GM19463 (cell line): ENCODE measurements at regions not wholly inside any gene's neighbourhood (a gene's known extent, or its start where the extent isn't known, plus 50 kb on each side); places are given as distances from the start of the nearest gene placed in this dataset.
"Not testable (repeated sequence)": the region's sequence is repeated elsewhere in the genome, so short reads cannot be mapped to it uniquely, and the experiment has no call there.

Experiments used
- ATAC-seq: cut with Tn5 transposase; IDR thresholded peaks from one replicate; pipeline ENCODE4 v1.9.1; 2021; ENCODE audit warnings: mild to moderate bottlenecking, moderate library complexity; ENCODE audit not compliant: unreplicated experiment

DNA sequence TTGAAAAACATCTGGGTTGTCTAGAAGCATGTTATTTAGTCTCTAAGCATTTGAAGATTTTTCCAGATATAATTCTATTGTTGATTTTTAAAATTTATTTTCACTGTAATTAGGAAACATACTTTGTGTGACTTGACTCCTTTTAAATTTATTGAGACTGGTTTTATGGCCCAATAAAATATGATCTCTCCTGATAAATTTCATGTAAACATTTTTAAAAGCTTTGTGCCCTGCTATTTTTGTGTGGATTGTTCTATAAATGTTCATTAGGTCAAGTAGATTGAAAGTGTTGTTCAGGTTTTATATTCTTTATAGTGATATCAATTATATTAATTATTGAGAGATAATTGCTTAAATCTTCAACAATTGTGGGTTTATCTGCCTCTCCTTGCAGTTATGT lies 105.4 kb downstream of the RFX6 start:
- ATAC-seq, result no peak

- no peak for ATAC-seq
Observed at GRCh38 chr6:116983375-116983774, 106.3 kb downstream of the RFX6 start.

- no peak for ATAC-seq
Observed at GRCh38 chr6:116986819-116987218, 109.8 kb downstream of the RFX6 start.

DNA sequence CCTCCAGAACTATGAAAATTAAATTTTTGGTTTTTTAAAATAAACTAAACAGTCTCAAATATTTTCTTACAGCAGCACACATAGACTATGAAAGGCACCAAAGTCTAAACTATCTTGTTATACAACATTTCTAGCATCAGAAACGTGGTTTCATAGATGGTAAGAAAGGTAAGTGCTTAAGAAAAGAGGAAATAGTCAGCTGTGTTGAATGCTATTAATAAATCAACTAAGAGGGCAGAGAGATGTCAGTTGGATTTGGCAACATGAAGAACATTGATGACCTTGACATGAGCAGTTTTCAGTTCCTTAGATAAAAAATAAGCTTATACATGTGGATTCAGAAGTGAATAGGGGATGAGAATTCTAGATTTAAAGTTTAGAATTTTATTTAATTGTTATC lies 113.6 kb downstream of the RFX6 start:
- no peak for ATAC-seq

DNA sequence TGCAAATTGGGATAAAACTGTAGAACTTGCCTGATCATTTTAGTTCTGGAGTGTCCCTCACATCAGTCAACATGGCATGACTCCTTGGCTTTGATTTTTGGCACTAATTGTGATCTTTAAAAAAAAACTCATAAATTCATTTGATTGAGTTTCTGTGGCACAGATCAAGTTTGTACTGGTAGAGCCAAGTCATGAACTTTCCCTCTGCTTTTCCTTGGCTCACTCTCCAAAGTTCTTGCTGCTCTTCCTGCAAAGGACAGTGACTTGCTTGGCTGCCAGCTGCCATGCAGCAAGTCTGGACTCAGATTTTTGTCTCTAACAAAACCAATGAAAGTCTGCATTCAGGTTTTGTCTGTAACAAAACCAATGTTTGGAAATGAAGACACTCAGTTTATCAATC lies 115.5 kb downstream of the RFX6 start:
- ATAC-seq, result no peak

GRCh38 chr6:116994447-116994846 lies 117.4 kb downstream of the RFX6 start:
- no peak for ATAC-seq

DNA sequence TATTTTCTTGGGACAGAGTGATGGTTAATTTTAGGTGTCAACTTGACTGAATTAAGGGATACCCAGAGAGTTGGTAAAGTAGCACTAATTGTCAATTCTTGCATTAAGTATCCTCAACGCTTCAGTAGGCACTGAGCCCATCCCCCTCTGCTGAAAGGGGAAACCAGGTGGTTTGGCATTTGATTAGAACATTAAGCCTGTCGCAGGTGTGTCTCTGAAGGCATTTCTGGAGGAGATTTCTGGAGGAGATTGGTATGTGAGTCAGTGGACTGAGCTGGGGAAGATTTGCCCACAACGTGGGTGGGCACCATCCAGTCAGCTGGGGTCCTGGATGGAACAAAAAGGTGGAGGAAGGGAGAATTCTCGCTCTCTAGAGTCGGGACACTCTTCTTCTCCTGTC lies 119.8 kb downstream of the RFX6 start:
- ATAC-seq, result no peak

GRCh38 chr6:116997496-116997895 lies 120.5 kb downstream of the RFX6 start:
- ATAC-seq, result no peak

DNA sequence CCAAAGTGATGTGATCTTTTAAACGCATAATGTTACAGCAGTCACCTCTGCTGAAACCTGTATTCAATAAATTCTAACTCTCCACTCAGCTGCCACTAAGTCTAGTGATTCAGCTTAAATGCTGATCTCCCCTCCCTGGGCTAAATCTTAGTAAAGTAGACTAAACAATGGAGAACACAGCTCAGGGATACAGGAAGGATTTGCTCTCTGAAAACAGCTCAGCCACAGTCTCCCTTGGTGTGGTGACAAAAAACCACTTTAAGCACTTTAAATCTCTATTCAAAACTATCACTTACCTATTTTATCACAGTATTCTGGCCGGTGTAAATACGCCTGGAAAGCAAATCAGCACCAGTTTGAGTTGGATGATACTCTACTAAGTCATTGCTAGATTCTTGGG lies 130.6 kb downstream of the RFX6 start:
- no peak for ATAC-seq

- ATAC-seq, result peak; percentile 62
Observed at GRCh38 chr6:117008618-117009017, 131.6 kb downstream of the RFX6 start.

DNA sequence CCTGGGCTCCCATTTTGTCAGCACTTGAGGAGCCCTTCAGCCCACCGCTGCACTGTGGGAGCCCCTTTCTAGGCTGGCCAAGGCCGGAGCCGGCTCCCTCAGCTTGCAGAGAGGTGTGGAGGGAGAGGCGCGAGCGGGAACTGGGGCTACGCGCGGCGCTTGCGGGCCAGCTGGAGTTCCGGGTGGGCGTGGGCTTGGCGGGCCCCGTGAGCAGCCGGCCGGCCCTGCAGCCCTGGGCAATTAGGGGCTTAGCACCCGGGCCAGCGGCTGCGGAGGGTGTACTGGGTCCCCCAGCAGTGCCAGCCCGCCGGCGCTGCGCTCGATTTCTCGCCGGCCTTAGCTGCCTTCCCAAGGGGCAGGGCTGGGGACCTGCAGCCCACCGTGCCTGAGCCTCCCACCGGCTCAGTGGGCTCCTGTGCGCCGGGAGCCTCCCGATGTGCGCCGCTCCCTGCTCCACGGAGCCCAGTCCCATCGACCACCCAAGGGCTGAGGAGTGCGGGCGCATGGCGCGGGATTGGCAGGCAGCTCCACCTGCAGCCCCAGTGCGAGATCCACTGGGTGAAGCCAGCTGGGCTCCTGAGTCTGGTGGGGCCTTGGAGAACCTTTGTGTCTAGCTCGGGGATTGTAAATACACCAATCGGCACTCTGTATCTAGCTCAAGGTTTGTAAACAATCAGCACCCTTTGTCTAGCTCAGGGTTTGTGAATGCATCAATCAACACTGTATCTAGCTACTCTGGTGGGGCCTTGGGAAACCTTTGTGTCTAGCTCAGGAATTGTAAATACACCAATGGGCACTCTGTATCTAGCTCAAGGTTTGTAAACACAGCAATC lies 137.8 kb downstream of the RFX6 start:
- ATAC-seq, result not testable (repeated sequence)

DNA sequence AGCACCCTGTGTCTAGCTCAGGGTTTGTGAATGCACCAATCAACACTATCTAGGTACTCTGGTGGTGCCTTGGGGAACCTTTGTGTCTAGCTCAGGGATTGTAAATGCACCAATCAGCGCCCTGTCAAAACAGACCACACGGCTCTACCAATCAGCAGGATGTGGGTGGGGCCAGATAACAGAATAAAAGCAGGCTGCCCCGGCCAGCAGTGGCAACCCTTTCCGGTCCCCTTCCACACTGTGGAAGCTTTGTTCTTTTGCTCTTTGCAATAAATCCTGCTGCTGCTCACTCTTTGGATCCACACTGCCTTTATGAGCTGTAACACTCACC lies 138.4 kb downstream of the RFX6 start:
- ATAC-seq, result not testable (repeated sequence)

- ATAC-seq, result no peak
Observed at GRCh38 chr6:117018771-117019170, 141.7 kb downstream of the RFX6 start.

- ATAC-seq, result no peak
Observed at GRCh38 chr6:117022774-117023173, 145.7 kb downstream of the RFX6 start.

GRCh38 chr6:117025310-117025709 lies 148.3 kb downstream of the RFX6 start:
- no peak for ATAC-seq

DNA sequence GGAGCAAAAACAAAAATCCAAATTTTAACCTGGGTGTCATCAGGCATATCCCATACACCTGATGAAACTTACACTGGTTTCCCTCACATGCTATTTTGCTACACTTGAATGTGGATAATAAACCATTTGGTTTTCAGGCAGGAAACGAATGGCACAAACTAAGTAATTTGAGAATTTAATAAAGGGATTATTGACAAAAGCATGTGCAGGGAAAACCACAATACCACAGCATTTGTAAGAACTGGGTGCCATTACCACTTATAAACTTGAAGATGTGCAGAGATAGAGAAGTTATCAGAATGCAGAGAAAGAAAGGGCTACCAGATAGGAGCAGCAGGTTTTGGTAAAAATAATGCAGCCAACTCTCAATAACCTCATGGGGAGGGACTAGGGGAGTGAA lies 151.2 kb downstream of the RFX6 start:
- no peak for ATAC-seq

DNA sequence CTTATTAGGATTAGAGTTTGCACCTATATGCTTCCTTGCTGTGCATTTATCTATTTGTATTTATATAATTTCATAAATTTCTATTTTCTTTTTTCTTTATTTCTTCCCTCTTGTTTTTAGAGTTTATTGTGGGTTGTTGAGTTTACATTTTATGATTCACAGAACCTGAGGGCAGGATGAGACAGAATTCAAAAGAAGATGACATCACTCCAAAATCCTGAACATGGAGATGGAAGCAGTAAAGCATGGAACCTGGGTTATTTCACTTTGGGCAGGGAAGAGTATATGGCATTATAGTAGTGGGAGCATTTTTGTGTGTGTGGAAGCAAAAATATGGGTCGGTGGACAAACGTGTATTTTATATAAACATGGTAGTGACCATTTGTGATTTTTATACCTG lies 157.5 kb downstream of the RFX6 start:
- ATAC-seq, result no peak

- no peak for ATAC-seq
Observed at GRCh38 chr6:117034971-117035370, 157.9 kb downstream of the RFX6 start.

- ATAC-seq, result no peak
Observed at GRCh38 chr6:117050301-117050700, 173.3 kb downstream of the RFX6 start.

DNA sequence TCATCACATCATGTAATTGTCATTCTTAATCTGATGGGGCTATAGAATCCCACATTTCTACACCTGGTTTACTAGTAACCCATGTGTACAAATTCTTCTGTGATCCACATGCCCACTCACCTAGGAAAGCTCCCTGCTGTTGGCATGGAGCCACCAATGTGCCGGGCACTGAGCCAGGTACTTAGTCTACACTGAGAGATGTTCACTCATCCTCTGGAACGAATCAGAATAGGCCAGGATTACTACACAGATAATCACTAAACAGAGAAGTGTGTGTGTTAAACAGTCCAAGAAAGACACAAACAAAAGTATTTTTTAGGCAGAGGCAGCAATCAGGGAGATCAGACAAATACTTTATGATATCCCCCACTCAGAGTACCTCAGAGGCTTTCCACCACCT lies 193.2 kb upstream of the VGLL2 start:
- no peak for ATAC-seq

- no peak for ATAC-seq
Observed at GRCh38 chr6:117072781-117073180, 192.6 kb upstream of the VGLL2 start.

DNA sequence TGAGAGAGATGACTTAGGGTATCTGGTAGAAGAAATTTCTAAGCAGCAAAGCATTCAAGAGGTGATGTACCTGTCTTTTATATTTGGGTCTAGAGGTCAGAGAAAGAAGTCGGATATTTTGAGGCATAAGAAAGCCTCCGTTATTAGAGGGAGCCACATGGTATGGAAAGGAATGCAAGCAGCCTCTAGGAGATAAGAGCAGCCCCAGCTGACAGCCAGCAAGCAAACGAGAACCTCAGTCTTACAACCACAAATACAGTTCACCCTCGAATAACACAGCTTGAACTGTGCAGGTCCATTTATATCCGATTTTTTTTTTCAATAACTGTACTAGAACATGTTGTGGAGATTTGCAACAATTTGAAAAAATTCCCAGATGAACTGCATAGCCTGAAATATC lies 190.7 kb upstream of the VGLL2 start:
- ATAC-seq, result no peak

GRCh38 chr6:117075218-117075617 lies 190.1 kb upstream of the VGLL2 start:
- ATAC-seq, result no peak
